Colonic mucosa (tissue), 4 donors: ENCODE measurements at regions not wholly inside any gene's neighbourhood (a gene's known extent, or its start where the extent isn't known, plus 50 kb on each side); places are given as distances from the start of the nearest gene placed in this dataset.

ENCODE experiments used
- DNase-seq: peaks from one replicate; pipeline ENCODE4 v3.0.0-alpha.2; 2020
- H3K27ac ChIP-seq: fragments of 200-600 bp; one replicate; pipeline ENCODE4 v1.8.0; 2021
- H3K27me3 ChIP-seq: fragments of 200-600 bp; one replicate; pipeline ENCODE4 v1.8.0; 2021
- H3K36me3 ChIP-seq: fragments of 200-600 bp; one replicate; pipeline ENCODE4 v1.8.0; 2021
- H3K4me1 ChIP-seq: fragments of 200-600 bp; one replicate; pipeline ENCODE4 v1.8.0; 2021; ENCODE audit warnings: mild to moderate bottlenecking
- H3K4me3 ChIP-seq: fragments of 200-600 bp; one replicate; pipeline ENCODE4 v1.8.0; 2021
- H3K9ac ChIP-seq, 2 donors: one replicate each; pipeline ENCODE4 v1.7.0; 2013; ENCODE audit warnings: control low read depth in 2 of 2, low read depth in 2 of 2, low read length in 2 of 2
- H3K9me3 ChIP-seq: fragments of 200-600 bp; one replicate; pipeline ENCODE4 v1.8.0; 2021
- intact Hi-C: fragments of 100-400 bp; cut with DNase I; formaldehyde crosslinking; loops from one replicate; pipeline ENCODE4 v1.14.1; 2022
- TF ChIP-seq, protein P1 (sequence below): fragments of 200-600 bp; IDR thresholded peaks from one replicate; pipeline ENCODE4 v1.8.0; 2022; ENCODE audit warnings: antibody characterized with exemption, mild to moderate bottlenecking
- donor health status: healthy.
- donor health status: DM: no; HTN: no; CAD: no.
- donor health status: DM: no; HTN: no; CAD: no.

DNA sequence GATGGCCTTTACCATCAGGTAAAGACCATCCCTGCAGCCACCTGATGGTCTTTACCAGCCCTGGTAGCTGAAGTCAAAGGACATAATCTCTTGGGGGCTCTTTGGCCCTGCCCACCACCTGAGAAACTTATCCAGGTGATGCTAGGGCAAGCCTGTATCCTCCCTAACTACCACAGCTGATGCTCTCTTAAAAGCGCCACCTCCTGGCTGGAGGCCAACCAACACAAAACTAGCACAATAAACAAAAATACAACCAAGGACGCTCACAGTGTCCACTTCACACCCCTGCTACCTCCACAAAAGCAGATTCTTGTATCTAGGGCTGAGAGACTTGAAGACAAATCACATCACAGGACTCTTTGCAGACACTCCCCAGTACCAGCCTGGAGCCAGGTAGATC is 357.1 kb upstream of the POU3F1 start:
- TF ChIP-seq, protein P1, sequence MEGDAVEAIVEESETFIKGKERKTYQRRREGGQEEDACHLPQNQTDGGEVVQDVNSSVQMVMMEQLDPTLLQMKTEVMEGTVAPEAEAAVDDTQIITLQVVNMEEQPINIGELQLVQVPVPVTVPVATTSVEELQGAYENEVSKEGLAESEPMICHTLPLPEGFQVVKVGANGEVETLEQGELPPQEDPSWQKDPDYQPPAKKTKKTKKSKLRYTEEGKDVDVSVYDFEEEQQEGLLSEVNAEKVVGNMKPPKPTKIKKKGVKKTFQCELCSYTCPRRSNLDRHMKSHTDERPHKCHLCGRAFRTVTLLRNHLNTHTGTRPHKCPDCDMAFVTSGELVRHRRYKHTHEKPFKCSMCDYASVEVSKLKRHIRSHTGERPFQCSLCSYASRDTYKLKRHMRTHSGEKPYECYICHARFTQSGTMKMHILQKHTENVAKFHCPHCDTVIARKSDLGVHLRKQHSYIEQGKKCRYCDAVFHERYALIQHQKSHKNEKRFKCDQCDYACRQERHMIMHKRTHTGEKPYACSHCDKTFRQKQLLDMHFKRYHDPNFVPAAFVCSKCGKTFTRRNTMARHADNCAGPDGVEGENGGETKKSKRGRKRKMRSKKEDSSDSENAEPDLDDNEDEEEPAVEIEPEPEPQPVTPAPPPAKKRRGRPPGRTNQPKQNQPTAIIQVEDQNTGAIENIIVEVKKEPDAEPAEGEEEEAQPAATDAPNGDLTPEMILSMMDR: no peak
- Histone ChIP-seq H3K9me3 (no peaks in the 10 kb centered on the region), H3K9ac (no peak overlapping the region), H3K4me1 (no peaks in the 10 kb centered on the region), H3K4me3 (no peak overlapping the region), H3K27me3 (no peaks in the 10 kb centered on the region), H3K27ac (no peak overlapping the region), H3K36me3 (no peaks in the 10 kb centered on the region)
- intact Hi-C loops: no loop called here
- DNase-seq: no peak

DNA sequence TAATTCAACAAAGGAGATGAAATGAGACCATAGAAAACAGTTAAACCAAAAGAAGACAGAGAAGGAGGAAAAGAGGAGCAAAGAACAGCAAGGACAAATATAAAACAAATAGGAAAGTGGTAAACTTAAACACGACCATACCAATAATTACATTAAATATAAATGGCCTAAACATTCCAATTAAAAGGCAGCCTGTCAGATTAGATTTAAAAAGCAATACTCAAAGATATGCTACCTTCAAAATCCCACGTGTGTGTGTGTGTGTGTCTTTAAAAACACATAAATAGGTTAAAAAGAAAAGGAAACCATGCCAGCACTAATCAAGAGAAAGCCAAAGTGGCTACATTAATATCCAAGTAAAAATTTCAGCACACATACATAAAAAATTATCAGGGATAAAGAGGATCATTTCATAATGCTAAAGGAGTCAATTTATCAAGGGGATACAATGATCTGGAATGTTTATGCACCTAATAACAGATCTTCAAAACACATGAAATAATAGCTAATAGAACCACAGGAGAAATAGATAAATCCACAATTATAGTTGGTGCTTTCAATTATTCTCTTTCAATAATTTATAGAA is 355.7 kb upstream of the POU3F1 start:
- H3K36me3 ChIP-seq: no peaks in the 10 kb centered on the region
- H3K27me3 ChIP-seq: no peaks in the 10 kb centered on the region
- TF ChIP-seq, protein P1: no peak
- intact Hi-C loops: no loop called here
- H3K9me3 ChIP-seq: no peaks in the 10 kb centered on the region
- no peak overlapping the region for H3K9ac ChIP-seq
- DNase-seq: no peak
- H3K4me3 ChIP-seq: no peak overlapping the region
- H3K4me1 ChIP-seq: no peaks in the 10 kb centered on the region
- H3K27ac ChIP-seq: no peak overlapping the region

DNA sequence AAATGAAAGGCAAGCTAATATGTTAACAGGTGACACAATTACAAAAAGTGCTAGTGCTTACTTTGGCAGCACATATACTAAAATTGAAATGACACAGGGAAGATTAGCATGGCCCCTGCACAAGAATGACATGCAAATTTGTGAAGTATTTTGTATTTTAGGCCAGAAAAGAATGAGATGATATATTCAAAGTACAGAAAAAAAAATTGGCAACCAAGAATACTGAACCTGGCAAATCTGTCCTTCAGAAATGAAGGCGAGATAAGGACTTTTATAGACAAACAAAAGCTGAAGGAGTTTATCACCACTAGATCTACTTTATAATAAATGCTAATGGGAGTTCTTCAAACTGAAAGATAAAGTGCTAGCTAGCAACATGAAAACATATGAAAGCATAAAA is 350.0 kb upstream of the POU3F1 start:
- no peak overlapping the region for H3K27ac ChIP-seq
- no peak overlapping the region for H3K9ac ChIP-seq
- intact Hi-C loops: no loop called here
- H3K4me3 ChIP-seq: no peak overlapping the region
- no peaks in the 10 kb centered on the region for H3K36me3 ChIP-seq
- no peaks in the 10 kb centered on the region for H3K9me3 ChIP-seq
- DNase-seq: no peak
- H3K4me1 ChIP-seq: no peaks in the 10 kb centered on the region
- TF ChIP-seq, protein P1: no peak
- H3K27me3 ChIP-seq: no peaks in the 10 kb centered on the region

DNA sequence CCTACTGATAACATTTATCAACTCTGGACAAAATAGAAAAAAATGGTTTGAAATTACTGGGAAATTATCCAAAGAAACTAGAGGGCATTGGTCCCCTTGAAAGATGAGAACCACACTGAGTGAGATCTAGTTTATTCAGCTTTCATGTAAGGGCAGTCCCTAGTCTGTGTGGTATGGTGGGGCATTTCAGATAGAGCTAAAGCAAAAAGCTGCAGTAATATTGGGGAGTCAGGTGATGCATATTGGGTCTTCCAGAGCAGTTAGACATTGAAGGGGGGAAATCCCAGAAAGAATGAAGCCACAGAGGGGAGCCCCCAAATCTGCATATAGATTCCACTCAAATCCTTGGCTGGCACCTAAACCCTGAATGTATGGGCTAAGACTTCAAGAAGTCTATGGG is 347.7 kb upstream of the POU3F1 start:
- Histone ChIP-seq H3K36me3 (no peaks in the 10 kb centered on the region), H3K4me3 (no peak overlapping the region), H3K27me3 (no peaks in the 10 kb centered on the region), H3K9me3 (no peaks in the 10 kb centered on the region), H3K9ac (no peak overlapping the region), H3K27ac (no peak overlapping the region), H3K4me1 (no peaks in the 10 kb centered on the region)
- TF ChIP-seq, protein P1: no peak
- no peak for DNase-seq
- intact Hi-C loops: no loop called here

DNA sequence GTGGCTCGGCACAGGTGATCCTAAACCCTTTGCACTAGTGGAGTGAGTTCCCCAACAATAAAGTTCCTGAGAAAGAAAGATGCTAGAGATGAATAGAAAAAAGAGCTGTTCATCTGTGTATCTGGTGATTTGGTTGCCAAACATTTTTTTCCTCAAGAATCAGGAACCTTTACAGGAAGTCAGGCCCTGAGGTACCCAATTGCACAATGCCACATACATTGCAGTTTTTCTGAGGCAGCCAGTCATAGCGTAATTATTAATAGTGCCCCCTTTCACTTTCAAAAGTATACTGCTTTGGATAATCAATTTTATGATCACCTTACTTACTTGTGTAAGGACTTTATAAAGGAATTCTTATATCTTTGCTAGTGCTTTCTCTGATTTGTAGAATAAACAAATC is 346.3 kb upstream of the POU3F1 start:
- Histone ChIP-seq H3K4me1 (no peaks in the 10 kb centered on the region), H3K4me3 (no peak overlapping the region), H3K9ac (no peak overlapping the region), H3K27ac (no peak overlapping the region), H3K36me3 (no peaks in the 10 kb centered on the region), H3K27me3 (no peaks in the 10 kb centered on the region), H3K9me3 (no peaks in the 10 kb centered on the region)
- no peak for DNase-seq
- TF ChIP-seq, protein P1: no peak
- intact Hi-C loops: no loop called here
